PC-3 (cell line): ENCODE measurements at regions not wholly inside any gene's neighbourhood (a gene's known extent, or its start where the extent isn't known, plus 50 kb on each side); places are given as distances from the start of the nearest gene placed in this dataset.

Experiments used
- ATAC-seq: fragments of 200-7000 bp; cut with Tn5 transposase; 2 replicates; pipeline ENCODE4 v1.9.1; 2020; ENCODE audit warnings: mild to moderate bottlenecking, moderate library complexity
- BruUV-seq: library from RNA; stranded (reverse); fragments of 400-500 nt; replicated peaks from 2 replicates; lab custom pipeline; 2021; lab: Mats Ljungman, UMichigan
- CTCF ChIA-PET: fragments of 300-600 bp; sonication (Branson Sonifier 250); formaldehyde crosslinking; loops from one replicate; lab custom pipeline; 2022; ENCODE audit warnings: antibody characterized with exemption; lab: Charles Lee
- POLR2A ChIA-PET: fragments of 300-600 bp; sonication (Branson Sonifier 250); formaldehyde crosslinking; loops from one replicate; lab custom pipeline; 2022; ENCODE audit warnings: antibody characterized with exemption; ENCODE audit not compliant: unreplicated experiment; lab: Charles Lee
- DNase-seq: peaks from one replicate; pipeline ENCODE4 v3.0.0-alpha.2; 2015
- H2AFZ ChIP-seq: fragments of 300-600 bp; sonication (generic); 2 replicates; pipeline ENCODE4 v1.6.0; 2016; ENCODE audit warnings: antibody characterized with exemption, low read length
- H3F3A ChIP-seq: fragments of 300-600 bp; sonication (generic); one replicate; pipeline ENCODE4 v1.6.0; 2017; ENCODE audit warnings: antibody characterized with exemption, low read length, control low read depth, mild to moderate bottlenecking; ENCODE audit not compliant: unreplicated experiment
- H3K27ac ChIP-seq: fragments of 300-600 bp; sonication (generic); 2 replicates; pipeline ENCODE4 v1.5.1; 2016; ENCODE audit warnings: mild to moderate bottlenecking, low read length
- H3K27me3 ChIP-seq: fragments of 300-600 bp; sonication (generic); 2 replicates; pipeline ENCODE4 v1.6.1; 2016; ENCODE audit warnings: low read length, mixed read lengths
- H3K36me3 ChIP-seq: fragments of 300-600 bp; sonication (generic); 2 replicates; pipeline ENCODE4 v1.6.1; 2016; ENCODE audit warnings: low read depth, mixed run types, low read length, mixed read lengths
- H3K4me1 ChIP-seq: fragments of 300-600 bp; sonication (generic); 2 replicates; pipeline ENCODE4 v1.5.1; 2016; ENCODE audit warnings: low read length; ENCODE audit not compliant: insufficient read depth
- H3K4me2 ChIP-seq: fragments of 300-600 bp; sonication (generic); 2 replicates; pipeline ENCODE4 v1.6.0; 2016; ENCODE audit warnings: low read length
- H3K4me3 ChIP-seq: fragments of 300-600 bp; sonication (generic); 2 replicates; pipeline ENCODE4 v1.5.1; 2016; ENCODE audit warnings: mild to moderate bottlenecking, low read length, mixed read lengths
- H3K79me2 ChIP-seq: fragments of 300-600 bp; sonication (generic); 2 replicates; pipeline ENCODE4 v1.6.1; 2017; ENCODE audit warnings: low read length, mixed read lengths
- H3K9ac ChIP-seq: fragments of 300-600 bp; sonication (generic); 2 replicates; pipeline ENCODE4 v1.6.0; 2016; ENCODE audit warnings: mild to moderate bottlenecking, low read length
- H3K9me2 ChIP-seq: fragments of 300-600 bp; sonication (generic); replicated peaks from 2 replicates; pipeline ENCODE4 v1.6.1; 2016; ENCODE audit warnings: mixed run types, low read length, mixed read lengths
- H3K9me3 ChIP-seq: fragments of 300-600 bp; sonication (generic); 2 replicates; pipeline ENCODE4 v1.6.1; 2016; ENCODE audit warnings: low read length, mixed read lengths
- H4K20me1 ChIP-seq: fragments of 300-600 bp; sonication (generic); 2 replicates; pipeline ENCODE4 v1.6.1; 2016; ENCODE audit warnings: low read length, mixed read lengths
- CTCF ChIP-seq: fragments of 300-600 bp; sonication (generic); conservative IDR thresholded peaks from 2 replicates; pipeline ENCODE4 v1.5.1; 2017; ENCODE audit warnings: antibody characterized with exemption, low read depth, mild to moderate bottlenecking, low read length
- EZH2 ChIP-seq: fragments of 300-600 bp; sonication (generic); IDR thresholded peaks from one replicate; pipeline ENCODE4 v1.6.1; 2017; ENCODE audit warnings: antibody characterized with exemption, mild to moderate bottlenecking, low read length; ENCODE audit not compliant: unreplicated experiment
- EZH2phosphoT487 ChIP-seq: fragments of 300-600 bp; sonication (generic); IDR thresholded peaks from 2 replicates; pipeline ENCODE4 v1.6.1; 2018; ENCODE audit warnings: mild to moderate bottlenecking, antibody characterized with exemption, low read length, borderline replicate concordance
- intact Hi-C: fragments of 100-400 bp; cut with micrococcal nuclease; formaldehyde crosslinking; loops from 2 replicates; pipeline ENCODE4 v1.9.0; 2023

- H3K79me2 ChIP-seq, result no peaks in the 10 kb centered on the region
- POLR2A ChIA-PET, result no interaction called here
- no peak overlapping the region for H3K4me3 ChIP-seq
- intact Hi-C loops, result no loop called here
- TF ChIP-seq CTCF (no peak), EZH2phosphoT487 (no peak), EZH2 (no peak)
- peaks cover 65% of the 10 kb centered on the region for H3K27me3 ChIP-seq
- H3K4me2 ChIP-seq, result no peak overlapping the region
- no peak for DNase-seq
- H3K4me1 ChIP-seq, result no peaks in the 10 kb centered on the region
- H3K36me3 ChIP-seq, result no peaks in the 10 kb centered on the region
- ATAC-seq, result no peak
- no TSS peak for BruUV-seq
- no peak overlapping the region for H3K9ac ChIP-seq
- H3K9me2 ChIP-seq, result no peaks in the 10 kb centered on the region
- H3K27ac ChIP-seq, result no peak overlapping the region
- CTCF ChIA-PET, result no interaction called here
- no peak overlapping the region for H2AFZ ChIP-seq
- no peaks in the 10 kb centered on the region for H4K20me1 ChIP-seq
- no peaks in the 10 kb centered on the region for H3K9me3 ChIP-seq
- no peaks in the 10 kb centered on the region for H3F3A ChIP-seq
Measured at GRCh38 chr5:174300941-174301761, 255.6 kb downstream of the NSG2 start.

- Histone ChIP-seq H3K9me2 (no peaks in the 10 kb centered on the region), H3K4me2 (no peak overlapping the region), H4K20me1 (no peaks in the 10 kb centered on the region), H3K4me1 (no peaks in the 10 kb centered on the region), H3K27me3 (peaks cover 74% of the 10 kb centered on the region), H3K36me3 (no peaks in the 10 kb centered on the region), H3K9me3 (no peaks in the 10 kb centered on the region), H3K79me2 (no peaks in the 10 kb centered on the region), H3K4me3 (no peak overlapping the region), H3K27ac (no peak overlapping the region), H3F3A (no peaks in the 10 kb centered on the region), H2AFZ (no peak overlapping the region), H3K9ac (no peak overlapping the region)
- DNase-seq (no peak), ATAC-seq (no peak)
- CTCF ChIA-PET, result no interaction called here
- TF ChIP-seq EZH2 (no peak), CTCF (no peak), EZH2phosphoT487 (no peak)
- BruUV-seq, result no TSS peak
- POLR2A ChIA-PET, result no interaction called here
- intact Hi-C loops, result no loop called here
Measured at GRCh38 chr5:174301848-174302625, 256.5 kb downstream of the NSG2 start.

- H3K27ac ChIP-seq, result no peak overlapping the region
- ChIA-PET POLR2A (no interaction called here), CTCF (no interaction called here)
- H3F3A ChIP-seq, result no peaks in the 10 kb centered on the region
- ATAC-seq (no peak), DNase-seq (no peak)
- no peaks in the 10 kb centered on the region for H3K9me2 ChIP-seq
- H2AFZ ChIP-seq, result no peak overlapping the region
- no peaks in the 10 kb centered on the region for H3K36me3 ChIP-seq
- H3K4me3 ChIP-seq, result no peak overlapping the region
- no peaks in the 10 kb centered on the region for H3K9me3 ChIP-seq
- H3K9ac ChIP-seq, result no peak overlapping the region
- H3K4me1 ChIP-seq, result no peaks in the 10 kb centered on the region
- intact Hi-C loops, result no loop called here
- no peak for TF ChIP-seq EZH2phosphoT487
- TF ChIP-seq CTCF, result no peak
- no peak for TF ChIP-seq EZH2
- no peaks in the 10 kb centered on the region for H4K20me1 ChIP-seq
- BruUV-seq, result no TSS peak
- H3K4me2 ChIP-seq, result no peak overlapping the region
- no peaks in the 10 kb centered on the region for H3K79me2 ChIP-seq
- peaks cover 83% of the 10 kb centered on the region for H3K27me3 ChIP-seq
Measured at GRCh38 chr5:174303035-174303434, 257.5 kb downstream of the NSG2 start.
